HG02884 (cell line): ENCODE measurements at regions not wholly inside any gene's neighbourhood (a gene's known extent, or its start where the extent isn't known, plus 50 kb on each side); places are given as distances from the start of the nearest gene placed in this dataset.

Source experiments
- ATAC-seq: cut with Tn5 transposase; IDR thresholded peaks from one replicate; pipeline ENCODE4 v1.9.1; 2021; ENCODE audit warnings: mild to moderate bottlenecking, moderate library complexity; ENCODE audit not compliant: unreplicated experiment

DNA sequence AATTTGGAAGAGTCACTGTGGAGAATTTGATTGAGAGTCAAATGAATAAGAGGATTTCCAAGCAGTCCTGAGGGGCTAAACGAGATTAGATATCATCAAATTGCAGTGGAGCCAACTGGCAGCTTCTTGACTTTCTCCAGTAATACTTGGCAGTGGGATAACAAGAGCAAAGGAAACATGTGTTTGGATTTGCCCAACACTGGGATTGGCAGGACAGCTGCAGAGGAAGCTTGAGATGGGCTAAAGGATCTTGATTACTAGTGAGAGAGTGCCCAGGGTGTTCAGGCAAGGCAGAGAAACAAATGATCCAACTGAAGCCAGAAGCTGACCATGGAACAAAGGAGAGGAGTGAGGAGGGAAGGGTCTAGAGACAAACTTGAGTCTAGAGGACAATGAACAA, 356.0 kb upstream of the ISL1 start:
- ATAC-seq = no peak

GRCh38 chr5:51028394-51028793, 354.9 kb upstream of the ISL1 start:
- ATAC-seq = no peak

DNA sequence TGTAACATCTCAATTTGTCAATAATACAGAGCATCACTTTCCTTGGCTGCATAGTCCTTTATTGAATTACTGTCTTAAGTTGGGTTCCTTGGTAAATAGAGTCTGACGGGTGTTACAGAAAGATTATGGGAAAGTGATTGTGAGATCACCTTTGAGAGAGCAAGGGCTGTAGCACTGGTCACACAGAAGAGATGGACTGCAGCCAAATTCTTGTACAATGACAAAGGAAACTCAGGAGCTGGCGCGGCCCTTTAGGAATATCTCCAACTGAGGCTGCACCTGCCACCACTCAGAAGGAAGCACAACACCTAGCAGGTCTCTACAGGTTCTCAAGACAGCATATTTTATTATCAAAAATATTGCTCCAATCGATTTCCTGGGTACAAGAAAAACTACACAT, 350.0 kb upstream of the ISL1 start:
- ATAC-seq = no peak

GRCh38 chr5:51034222-51034901, 348.9 kb upstream of the ISL1 start:
- ATAC-seq = no peak

- ATAC-seq = no peak
Measured at GRCh38 chr5:51039424-51040329, 343.6 kb upstream of the ISL1 start.

DNA sequence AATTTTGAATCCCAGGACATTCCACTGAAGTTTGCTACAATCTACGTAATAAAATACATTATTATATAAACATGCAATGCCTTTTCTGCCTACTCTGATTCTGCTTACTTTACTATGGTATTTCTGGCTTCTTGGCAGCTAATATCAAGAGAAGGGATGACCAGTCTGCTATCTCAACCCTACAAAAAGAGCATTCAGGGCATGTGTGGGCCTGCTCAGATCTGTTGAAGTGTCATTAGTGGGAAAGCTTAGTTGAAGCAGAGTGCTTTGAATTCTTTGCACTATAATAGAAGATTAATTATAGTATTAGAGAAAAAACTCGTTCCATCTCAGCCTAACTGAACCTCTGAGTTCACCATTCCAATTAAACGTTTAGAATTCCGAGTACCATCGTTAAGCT, 339.5 kb upstream of the ISL1 start:
- no peak for ATAC-seq

DNA sequence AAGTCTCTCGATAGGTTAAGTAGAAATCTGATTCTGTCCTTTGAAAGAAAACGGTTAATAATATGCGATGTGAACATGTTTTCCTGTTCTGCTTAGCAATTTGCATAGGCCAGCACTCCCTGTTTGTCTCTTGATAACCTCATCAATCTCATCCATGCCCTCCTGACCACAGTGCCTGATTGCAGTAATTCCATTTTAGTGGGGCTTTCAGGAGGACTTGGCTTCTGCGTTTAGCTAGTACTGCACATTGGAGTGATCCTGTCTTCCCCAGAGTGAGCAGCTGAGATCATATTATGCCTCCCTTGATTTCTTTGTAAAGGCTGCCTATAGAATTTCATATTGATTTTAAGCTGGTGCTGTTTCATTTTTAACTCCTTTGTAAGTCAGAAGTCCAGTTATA, 335.9 kb upstream of the ISL1 start:
- ATAC-seq = no peak

- ATAC-seq = no peak
Measured at GRCh38 chr5:51053361-51053760, 329.9 kb upstream of the ISL1 start.

DNA sequence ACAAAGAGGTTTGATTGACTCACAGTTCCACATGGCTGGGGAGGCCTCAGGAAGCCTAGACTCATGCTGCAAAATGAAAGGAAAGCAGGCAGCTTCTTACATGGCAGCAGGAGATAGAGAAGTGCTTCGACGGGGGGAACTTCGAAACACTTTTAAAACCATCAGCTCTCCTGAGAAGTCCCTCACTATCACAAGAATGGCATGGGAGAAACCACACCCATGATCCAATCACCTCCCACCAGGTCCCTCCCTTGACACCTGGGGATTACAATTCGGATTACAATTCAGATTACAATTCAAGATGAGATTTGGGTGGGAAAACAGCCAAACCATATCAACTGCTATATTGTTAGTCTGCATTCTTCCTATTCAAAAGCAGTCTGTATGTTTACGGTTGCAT, 322.3 kb upstream of the ISL1 start:
- no peak for ATAC-seq

DNA sequence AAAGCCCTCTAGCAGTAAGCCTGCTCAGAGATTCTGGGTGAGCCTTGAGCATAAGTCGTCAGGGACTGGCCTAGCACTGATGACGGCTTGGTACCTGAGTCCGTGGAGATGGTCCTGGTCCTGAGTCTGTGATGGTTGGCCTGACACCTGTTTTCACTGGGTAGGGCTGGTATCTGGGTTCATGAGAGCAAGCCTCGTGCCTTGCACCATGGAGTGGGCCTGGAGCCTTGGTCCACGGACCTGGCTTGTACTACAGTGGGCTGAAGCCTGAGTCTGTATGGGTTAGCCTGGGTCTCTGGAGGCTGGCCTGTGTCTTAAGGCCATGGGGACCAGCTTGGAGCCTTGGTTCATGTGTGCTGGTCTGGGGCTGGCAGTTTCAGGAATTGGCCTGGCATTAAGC, 310.3 kb upstream of the ISL1 start:
- ATAC-seq = no peak

DNA sequence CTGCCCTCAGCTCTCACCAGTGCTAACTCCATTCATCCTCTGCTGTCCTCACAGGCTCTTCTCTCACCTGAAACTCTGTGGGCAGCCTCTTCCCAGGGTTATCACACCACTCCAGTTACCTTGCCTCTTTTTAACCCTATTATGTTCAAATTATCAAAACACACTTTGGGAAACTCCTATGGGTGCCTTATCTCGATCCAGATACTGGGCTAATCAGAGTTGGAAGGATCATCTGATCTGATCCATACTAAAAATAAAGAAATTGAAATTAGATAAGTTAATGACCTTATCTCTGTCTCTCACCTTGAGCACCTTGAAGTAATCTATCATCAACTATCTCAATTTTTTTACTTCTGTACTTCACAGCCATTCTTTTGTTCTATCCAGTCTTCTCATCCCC, 300.5 kb upstream of the ISL1 start:
- ATAC-seq = no peak

DNA sequence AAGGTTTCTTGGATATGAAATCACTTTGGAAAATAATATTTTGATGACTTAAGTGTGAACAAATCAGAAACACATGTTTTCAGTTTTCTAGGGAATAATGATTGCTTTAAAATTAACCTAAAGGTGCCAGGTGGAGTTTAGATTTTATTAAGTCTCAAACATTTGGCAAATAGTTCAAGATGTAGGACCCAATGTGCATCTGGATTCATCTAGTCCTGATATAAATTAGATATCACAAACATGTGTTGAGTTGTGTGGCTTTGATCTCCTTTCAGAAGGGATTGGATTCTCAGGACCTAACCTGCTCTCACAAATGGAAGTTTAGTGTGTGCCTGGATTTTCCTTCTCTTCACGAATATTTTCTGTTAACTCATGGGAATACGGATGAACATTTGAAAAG, 291.4 kb upstream of the ISL1 start:
- no peak for ATAC-seq

DNA sequence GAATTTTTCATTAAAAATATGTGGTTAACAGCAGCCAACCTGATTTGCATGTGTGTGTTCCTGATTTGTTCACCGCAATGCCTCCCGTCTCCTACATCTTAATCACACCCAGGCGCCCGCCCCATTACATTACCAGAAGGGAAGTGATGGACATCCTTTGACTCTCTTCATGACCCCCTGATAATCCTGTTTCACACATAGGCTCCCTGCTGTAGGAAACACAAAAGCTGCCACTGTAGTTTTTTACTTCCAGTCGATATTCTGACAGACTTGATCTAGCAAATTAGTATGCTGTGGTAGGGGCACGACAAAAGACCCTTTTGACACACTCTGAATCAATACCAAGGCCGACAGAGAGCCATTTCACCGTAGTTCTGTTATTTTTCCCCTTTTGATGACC, 287.8 kb upstream of the ISL1 start:
- ATAC-seq = no peak

GRCh38 chr5:51096859-51097258, 286.4 kb upstream of the ISL1 start:
- ATAC-seq = no peak

GRCh38 chr5:51099173-51099853, 283.9 kb upstream of the ISL1 start:
- no peak for ATAC-seq

DNA sequence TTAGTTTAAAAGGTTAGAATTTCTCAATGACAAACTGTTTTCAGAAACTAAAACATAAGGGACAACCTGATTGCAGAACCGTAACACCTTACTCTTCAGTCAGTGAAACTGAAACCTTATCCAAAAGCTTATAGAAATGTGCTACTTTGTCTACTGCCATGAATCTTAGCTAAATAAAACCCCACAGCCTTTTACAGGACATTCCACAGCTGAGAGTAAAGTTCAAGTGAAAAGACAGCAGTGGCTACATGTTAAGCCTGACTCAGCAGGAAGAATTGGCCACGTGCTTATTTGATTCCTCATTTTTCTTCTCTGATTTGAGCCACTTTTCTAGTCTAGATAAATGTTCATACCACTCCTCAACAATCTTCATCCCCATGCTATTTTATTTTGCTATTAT, 278.7 kb upstream of the ISL1 start:
- no peak for ATAC-seq

GRCh38 chr5:51109786-51110410, 273.4 kb upstream of the ISL1 start:
- no peak for ATAC-seq

DNA sequence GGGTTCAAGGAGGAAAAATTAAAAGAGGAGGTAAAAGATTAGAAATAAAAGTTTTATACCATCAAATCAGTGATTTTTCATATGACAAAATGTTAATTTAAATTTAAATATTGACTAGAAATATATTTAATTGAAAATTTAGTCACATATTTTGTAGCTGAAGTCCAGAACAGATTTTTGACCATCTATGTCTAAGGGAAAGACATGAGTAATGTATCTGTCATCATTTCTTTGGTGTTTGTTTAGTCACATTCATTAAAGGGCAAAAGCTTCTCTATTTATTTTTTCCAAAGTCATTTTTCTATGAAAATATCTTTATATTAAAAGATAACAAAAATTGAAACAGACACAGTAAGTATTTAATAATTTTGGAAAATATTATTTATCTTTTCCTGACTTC, 252.0 kb upstream of the ISL1 start:
- ATAC-seq = no peak

DNA sequence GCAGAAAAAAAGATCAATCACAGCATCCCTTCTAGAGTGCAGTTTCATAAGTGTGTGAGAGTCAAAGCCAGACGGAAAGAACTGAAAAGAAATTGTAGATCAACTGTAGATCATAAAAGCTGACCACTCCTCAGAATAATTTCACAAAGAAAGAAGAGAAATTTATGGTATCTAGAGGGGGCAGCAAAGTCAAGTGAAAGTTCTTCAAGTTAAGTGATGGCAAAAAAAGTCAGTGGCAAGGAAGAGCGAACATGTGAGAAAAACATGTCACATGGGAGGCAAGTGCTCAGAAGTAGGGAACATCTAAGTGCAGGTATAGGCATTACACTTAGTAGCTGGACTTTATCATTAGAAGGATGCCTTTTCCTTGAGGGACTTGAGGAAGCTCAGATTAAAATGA, 245.1 kb upstream of the ISL1 start:
- no peak for ATAC-seq

DNA sequence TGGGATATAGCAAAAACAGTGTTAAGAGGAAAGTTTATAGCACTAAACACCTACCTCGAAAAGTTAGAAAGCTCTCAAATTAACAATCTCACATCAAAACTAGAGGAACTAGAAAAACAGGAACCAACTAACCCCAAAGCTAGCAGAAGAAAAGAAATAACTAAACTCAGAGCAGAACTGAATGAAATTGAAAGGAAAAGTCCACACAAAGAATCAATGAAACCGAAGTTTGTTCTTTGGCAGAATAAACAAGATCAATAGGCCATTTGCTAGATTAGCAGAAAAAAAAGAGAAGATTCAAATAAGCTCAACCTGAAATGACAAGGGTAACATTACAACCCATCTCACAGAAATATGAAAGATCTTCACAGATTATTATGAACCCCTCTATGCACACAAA, 234.8 kb upstream of the ISL1 start:
- no peak for ATAC-seq

DNA sequence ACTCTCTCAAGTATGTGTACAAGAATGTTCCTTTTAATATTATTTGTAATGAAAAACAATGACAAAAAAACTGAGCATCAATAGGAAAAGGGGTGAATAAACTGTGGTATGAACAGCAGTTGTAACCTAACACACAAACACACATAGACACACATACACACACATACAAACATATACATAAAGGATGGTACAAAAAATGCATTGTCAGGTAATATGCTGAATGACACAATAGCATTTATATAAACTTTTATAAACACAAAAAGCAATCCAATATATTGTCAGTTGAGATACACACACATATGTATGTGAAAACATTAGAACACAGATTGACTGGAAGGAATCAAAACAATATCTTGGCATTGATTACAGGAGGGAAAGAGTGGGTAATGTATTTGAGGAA, 227.0 kb upstream of the ISL1 start:
- no peak for ATAC-seq
